ENCODE measurements at regions not wholly inside any gene's neighbourhood (a gene's known extent, or its start where the extent isn't known, plus 50 kb on each side); places are given as distances from the start of the nearest gene placed in this dataset.

GRCh38 chr3:193851941-193852674, 259.1 kb downstream of the OPA1 start:
- DNase-seq, result no peak

DNA sequence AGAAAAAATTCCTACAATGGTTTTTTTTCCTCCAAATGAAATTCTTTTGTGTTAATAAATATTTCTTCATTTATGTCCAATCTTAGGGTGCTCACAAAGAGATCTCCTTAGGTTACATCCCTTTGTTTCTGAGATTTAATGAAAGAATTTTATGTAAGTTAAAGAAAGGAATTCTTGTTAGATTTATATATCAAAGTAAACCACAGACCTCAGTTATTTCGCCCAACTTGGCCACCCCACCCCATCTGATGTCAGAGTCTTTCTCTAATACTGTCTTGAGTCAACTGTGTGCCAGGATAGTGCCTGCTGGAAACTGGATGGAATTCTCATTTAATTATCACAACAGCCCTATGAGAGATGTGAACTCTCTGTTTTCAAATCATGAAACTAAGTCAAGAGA, 259.9 kb downstream of the OPA1 start:
- DNase-seq, result no peak

GRCh38 chr3:193853511-193854219, 260.7 kb downstream of the OPA1 start:
- DNase-seq, result no peak

DNA sequence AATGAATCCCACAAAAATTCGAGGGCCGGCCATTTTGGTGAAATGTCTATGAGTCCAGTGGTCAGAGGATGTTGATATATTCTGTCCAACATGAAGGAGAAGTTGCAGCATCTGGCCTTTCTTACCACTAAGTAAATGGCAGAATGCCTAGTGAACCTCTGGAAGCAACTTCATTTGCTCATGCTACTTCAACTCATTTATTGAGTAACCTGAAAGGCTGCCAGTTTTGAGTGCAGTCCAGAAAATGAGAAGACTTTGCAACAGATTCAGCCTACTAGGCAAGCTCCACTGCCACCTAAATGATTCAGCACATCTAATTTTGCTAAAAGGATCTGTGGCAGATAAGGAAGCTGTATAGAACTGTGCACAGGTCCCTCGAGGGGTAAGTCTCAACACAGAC, 265.0 kb downstream of the OPA1 start:
- no peak for DNase-seq

GRCh38 chr3:193859195-193859594, 266.2 kb downstream of the OPA1 start:
- DNase-seq, result no peak

DNA sequence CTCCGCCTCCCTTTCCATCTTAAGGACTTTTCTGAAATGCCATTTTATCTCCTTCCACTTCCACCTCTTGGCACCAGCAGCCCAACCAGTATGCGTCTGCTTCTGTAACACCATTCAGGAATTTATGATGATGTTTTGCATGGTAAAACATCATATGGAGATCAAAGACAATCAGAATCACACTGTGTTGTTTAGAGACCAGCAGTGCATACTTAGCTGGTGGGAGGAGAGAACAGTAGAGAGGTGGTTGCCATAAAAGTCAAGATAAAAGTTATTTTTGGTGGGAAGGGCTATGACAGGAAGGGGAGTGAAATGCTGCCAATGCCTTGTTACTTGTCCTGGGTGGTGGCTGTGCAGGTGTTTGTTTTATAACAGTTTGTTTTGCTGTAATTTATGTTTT, 268.0 kb downstream of the OPA1 start:
- no peak for DNase-seq

DNA sequence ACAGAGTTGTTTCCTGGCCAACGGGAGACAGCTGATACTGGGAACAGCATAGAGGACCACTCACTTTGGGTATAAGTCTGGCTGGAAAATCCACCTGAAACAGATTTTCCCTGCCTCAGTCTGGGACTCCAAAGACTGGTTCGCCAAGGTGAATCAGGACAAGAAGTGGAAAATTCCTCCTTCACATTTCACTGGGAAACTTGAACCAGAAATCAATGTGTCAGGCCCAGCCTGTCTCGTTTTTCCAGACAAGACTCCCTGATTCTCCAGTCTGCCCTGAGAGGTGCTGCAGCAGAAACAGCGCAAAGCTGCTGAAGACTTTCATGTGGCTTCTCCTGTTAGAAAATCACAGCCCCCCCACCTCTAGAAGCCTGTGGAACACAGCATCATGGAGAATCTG, 269.8 kb downstream of the OPA1 start:
- DNase-seq, result no peak

- no peak for DNase-seq
Measured at GRCh38 chr3:193863657-193864357, 270.8 kb downstream of the OPA1 start.

- DNase-seq, result no peak
Measured at GRCh38 chr3:193865339-193865738, 270.6 kb upstream of the HES1 start.

- DNase-seq, result no peak
Measured at GRCh38 chr3:193865896-193866480, 270.0 kb upstream of the HES1 start.

- no peak for DNase-seq
Measured at GRCh38 chr3:193868590-193868989, 267.4 kb upstream of the HES1 start.

DNA sequence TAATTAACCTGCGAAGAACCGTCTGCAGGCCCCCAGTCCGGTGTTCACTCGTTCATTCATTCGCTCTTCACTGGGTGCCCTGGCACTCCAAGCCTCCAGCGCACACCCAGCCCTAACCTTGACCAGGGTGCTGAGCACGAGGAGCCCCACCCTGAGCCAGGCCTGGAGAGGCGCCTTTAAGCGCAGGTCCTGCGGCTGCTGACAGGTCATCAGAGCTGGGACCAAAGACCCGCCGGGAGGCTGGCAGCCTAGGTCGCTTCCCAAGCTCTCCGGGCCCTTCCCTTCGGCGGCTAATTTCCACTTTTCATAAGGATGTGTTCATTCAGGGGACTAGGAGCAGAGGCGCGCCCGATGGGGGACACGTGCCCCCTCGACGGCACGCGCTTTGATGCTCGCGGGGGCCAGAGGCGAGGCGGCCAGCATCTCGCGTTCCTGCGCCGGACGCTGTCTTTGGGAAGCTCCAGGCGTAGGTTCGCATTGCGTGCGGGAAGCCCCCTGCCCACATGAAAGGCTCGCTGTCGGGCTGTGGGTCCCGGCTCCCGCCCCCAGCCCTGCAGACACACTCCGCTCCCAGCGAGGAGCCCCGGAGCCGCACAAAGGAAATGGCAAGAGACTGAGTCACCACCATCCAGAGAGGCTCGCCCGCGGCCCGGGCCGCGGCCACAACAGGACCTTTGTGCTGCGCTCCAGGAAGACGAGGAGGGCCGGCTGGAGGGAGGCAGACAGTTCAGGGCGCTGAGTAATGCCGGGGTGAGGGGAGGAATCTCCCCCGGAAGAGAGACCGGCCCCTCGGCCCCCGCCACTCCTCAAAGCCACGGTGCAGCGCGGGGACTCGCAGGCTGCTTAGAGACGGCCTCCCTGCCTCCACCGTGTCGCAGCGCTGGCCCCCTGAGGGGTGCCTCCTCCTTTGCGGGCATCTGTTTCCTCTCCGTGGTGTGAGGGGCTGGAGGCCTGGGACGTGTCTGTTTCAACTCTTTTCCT, 266.4 kb upstream of the HES1 start:
- DNase-seq, result no peak

DNA sequence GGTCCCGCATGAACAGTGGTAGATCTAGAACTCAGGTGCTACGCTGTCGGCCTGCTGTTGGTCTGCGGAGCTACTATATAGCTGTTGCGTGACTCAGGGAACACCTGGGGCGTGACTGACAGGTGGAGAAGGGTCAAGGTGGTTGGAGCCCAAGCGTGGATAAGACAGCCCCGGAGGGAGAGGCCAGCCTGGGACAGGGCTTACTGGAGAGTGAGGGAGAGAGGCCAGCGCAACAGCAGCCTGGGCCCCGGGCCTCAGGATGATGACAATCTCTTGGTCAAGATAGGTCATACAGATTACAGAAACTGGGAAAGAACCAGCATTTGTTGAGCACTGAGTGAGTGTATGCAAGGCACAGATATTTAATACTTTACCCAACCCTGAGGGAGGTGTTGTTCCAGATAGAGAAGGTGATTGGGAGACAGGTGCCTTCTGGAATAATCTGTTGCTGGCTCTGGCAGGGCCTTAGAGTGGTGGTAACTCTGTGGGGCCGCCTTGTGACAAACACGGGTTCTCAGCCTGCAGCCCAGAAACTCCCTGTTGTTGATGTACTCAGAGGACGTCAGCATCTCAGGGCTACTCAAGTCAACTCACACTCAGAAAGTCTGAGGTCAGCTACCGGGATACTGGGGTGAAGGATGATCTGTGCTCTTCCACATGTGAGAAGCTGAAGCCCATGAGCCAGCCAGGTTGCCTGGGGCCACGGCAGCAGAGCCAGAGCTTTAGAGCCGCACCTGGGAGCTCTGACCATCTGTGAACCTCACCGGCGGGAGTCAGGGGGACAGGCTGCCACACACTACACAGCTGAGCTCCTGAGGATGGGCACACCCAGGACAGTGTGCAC, 265.4 kb upstream of the HES1 start:
- DNase-seq, result no peak

DNA sequence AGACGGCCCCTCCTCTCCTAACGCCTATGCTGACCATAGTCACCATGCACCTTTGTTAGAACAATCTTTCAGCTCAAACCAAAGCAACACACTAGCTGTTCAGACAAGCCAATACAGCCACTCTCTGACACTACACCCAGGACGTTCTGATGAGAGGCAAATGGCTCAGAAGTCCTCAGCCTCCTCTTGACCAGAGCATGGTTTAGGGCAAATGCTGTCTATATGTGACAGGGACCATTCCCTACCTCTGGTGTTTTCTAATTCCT, 264.8 kb upstream of the HES1 start:
- no peak for DNase-seq

GRCh38 chr3:193872265-193872753, 263.6 kb upstream of the HES1 start:
- DNase-seq, result no peak

DNA sequence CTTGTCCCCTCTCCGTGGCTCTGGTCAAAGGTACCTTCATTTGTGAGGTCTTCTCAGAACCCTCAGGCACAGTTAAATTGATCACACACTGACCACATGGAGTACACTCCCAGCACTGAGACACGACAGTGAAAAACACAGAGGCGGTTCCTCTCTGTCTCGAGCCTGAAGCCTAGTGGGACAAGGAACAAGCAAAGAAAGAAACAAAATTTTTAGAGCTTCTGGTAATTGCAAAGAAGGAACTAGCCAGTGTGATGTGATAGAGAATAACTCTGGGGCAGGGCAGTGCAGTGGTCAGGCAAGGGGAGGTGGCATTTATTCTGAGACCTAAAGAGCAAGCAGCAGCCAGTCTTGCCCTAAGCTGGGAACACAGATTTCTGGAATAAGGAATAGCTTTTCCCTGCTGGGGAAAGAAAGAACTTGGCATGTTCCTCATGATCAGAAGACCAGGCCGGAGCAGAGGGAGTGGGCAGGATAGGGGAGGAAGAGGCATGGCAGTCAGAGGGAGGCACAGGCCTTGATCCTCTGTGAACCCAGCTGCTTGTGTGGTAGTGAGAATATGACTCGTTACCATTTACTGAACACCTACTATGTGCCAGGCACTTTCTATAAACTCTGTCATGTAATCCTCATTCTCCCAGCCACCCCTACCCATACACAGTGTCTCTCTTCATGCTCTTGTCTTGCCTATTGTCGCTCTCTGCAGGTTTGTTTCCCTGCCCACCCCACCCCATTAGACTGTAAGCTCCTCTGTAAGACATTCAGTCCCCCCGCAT, 262.3 kb upstream of the HES1 start:
- no peak for DNase-seq

DNA sequence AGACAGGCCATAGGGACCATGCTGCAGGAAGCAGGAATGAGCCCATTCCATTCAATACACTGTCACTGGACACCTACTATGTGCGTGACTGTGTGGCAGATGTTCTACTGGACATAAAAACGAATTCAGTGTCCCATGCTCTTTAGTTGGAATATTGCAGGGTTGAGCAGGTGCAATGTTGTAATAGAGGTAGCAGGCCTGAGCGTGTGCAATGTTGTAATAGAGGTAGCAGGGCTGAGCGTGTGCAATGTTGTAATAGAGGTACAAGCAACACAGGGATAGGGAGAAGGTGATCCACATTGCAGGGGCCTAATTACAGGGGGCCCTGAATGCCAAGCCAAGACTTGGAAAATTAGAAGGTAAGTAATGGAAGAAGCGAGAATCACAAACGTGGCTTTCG, 261.4 kb upstream of the HES1 start:
- DNase-seq, result no peak

DNA sequence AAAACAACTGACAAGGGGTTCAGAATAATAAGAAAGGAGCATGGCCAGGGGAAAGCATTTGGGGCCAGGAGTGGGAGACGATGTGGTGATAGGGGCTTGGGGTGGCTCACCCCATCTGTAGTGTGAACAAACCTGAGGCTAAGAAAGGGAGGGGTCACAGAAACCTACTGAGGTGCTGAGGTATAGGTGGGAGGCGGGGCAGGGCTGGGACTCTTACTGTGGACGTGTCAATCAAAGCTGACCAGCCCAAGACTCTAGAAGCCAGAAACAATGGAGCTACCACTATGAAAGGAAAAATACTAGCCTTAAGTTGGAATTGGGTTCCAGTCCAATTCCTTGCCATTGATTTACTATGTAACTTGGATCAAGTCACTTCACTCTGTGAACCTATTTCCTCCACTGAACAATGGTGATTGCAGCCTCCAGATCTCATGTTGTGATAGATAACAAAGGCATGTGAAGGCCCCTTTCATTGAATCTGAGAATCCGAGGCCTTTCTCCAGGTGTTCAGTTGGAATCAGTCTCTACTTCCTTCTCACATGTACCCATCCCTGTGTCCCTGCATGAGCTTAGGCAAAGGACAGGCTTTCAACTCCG, 260.9 kb upstream of the HES1 start:
- DNase-seq, result no peak

DNA sequence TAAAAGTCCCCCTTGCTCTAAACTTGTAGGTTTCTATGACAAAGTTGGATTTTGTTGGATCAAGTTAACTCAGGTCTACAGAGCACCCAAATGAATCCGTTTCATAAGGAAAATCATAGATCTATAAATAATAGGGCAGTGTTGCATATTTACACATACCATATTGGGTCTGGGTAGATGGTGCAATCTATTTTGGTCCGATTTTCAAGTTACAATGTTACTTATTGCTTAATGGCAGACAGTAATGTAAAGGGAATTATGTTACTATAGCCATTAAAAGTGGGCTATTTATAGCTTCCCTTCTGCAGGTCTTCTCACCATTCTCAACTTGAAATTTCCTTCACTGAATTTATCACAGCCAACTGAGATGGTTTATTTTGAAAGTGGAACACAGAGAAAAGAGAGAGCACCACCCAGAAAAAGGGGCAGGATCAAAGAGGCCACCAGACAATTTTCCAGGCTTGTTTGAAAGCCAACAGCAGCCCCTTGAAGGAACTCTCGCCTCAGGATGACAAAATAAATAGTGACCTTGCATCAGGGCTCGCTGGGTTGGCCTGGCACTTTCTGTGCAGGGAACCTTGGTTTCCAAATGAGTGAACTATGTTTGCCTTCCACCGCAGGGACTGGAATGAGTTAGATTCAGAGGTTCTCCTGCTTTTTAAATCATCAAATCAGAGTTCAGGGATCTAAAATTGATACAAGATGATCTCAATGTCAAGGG, 260.2 kb upstream of the HES1 start:
- DNase-seq, result no peak

All from NCI-H187 treated with DMSO at 0.1 percent for 48 hours (cell line).